ENCODE measurements at regions not wholly inside any gene's neighbourhood (a gene's known extent, or its start where the extent isn't known, plus 50 kb on each side); places are given as distances from the start of the nearest gene placed in this dataset.

- no peak for TF ChIP-seq EGR1 (IDR thresholded peaks at IDR 0.05; ENCODE audit: low read depth)
- no peak for TF ChIP-seq SP1 (IDR thresholded peaks at IDR 0.05; ENCODE audit: low read depth)
- TF ChIP-seq CTCF (IDR thresholded peaks at IDR 0.05 in 2 of 3, conservative IDR thresholded peaks at IDR 0.05 in 1 of 3; ENCODE audit: borderline replicate concordance in 1 of 3, insufficient read depth in 1 of 3, low read depth in 2 of 3, low read length in 2 of 3) = no peak
- TF ChIP-seq POLR2A (IDR thresholded peaks at IDR 0.05; ENCODE audit: borderline replicate concordance, extremely low read depth, insufficient read depth, insufficient read length) = no peak
- no peak for TF ChIP-seq CEBPB (IDR thresholded peaks at IDR 0.05; ENCODE audit: low read depth)
- TF ChIP-seq, protein P1, sequence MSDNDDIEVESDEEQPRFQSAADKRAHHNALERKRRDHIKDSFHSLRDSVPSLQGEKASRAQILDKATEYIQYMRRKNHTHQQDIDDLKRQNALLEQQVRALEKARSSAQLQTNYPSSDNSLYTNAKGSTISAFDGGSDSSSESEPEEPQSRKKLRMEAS (IDR thresholded peaks at IDR 0.05) = no peak
Observed at GRCh38 chr10:78462726-78463228, 429.1 kb downstream of the RPS24 start.

Data from HCT116 (cell line).